PC-3 (cell line): ENCODE measurements at regions not wholly inside any gene's neighbourhood (a gene's known extent, or its start where the extent isn't known, plus 50 kb on each side); places are given as distances from the start of the nearest gene placed in this dataset.

Experiments used
- ATAC-seq: fragments of 200-7000 bp; cut with Tn5 transposase; 2 replicates; pipeline ENCODE4 v1.9.1; 2020; ENCODE audit warnings: mild to moderate bottlenecking, moderate library complexity
- BruUV-seq: library from RNA; stranded (reverse); fragments of 400-500 nt; replicated peaks from 2 replicates; lab custom pipeline; 2021; lab: Mats Ljungman, UMichigan
- CTCF ChIA-PET: fragments of 300-600 bp; sonication (Branson Sonifier 250); formaldehyde crosslinking; loops from one replicate; lab custom pipeline; 2022; ENCODE audit warnings: antibody characterized with exemption; lab: Charles Lee
- POLR2A ChIA-PET: fragments of 300-600 bp; sonication (Branson Sonifier 250); formaldehyde crosslinking; loops from one replicate; lab custom pipeline; 2022; ENCODE audit warnings: antibody characterized with exemption; ENCODE audit not compliant: unreplicated experiment; lab: Charles Lee
- DNase-seq: peaks from one replicate; pipeline ENCODE4 v3.0.0-alpha.2; 2015
- H2AFZ ChIP-seq: fragments of 300-600 bp; sonication (generic); 2 replicates; pipeline ENCODE4 v1.6.0; 2016; ENCODE audit warnings: antibody characterized with exemption, low read length
- H3F3A ChIP-seq: fragments of 300-600 bp; sonication (generic); one replicate; pipeline ENCODE4 v1.6.0; 2017; ENCODE audit warnings: antibody characterized with exemption, low read length, control low read depth, mild to moderate bottlenecking; ENCODE audit not compliant: unreplicated experiment
- H3K27ac ChIP-seq: fragments of 300-600 bp; sonication (generic); 2 replicates; pipeline ENCODE4 v1.5.1; 2016; ENCODE audit warnings: mild to moderate bottlenecking, low read length
- H3K27me3 ChIP-seq: fragments of 300-600 bp; sonication (generic); 2 replicates; pipeline ENCODE4 v1.6.1; 2016; ENCODE audit warnings: low read length, mixed read lengths
- H3K36me3 ChIP-seq: fragments of 300-600 bp; sonication (generic); 2 replicates; pipeline ENCODE4 v1.6.1; 2016; ENCODE audit warnings: low read depth, mixed run types, low read length, mixed read lengths
- H3K4me1 ChIP-seq: fragments of 300-600 bp; sonication (generic); 2 replicates; pipeline ENCODE4 v1.5.1; 2016; ENCODE audit warnings: low read length; ENCODE audit not compliant: insufficient read depth
- H3K4me2 ChIP-seq: fragments of 300-600 bp; sonication (generic); 2 replicates; pipeline ENCODE4 v1.6.0; 2016; ENCODE audit warnings: low read length
- H3K4me3 ChIP-seq: fragments of 300-600 bp; sonication (generic); 2 replicates; pipeline ENCODE4 v1.5.1; 2016; ENCODE audit warnings: mild to moderate bottlenecking, low read length, mixed read lengths
- H3K79me2 ChIP-seq: fragments of 300-600 bp; sonication (generic); 2 replicates; pipeline ENCODE4 v1.6.1; 2017; ENCODE audit warnings: low read length, mixed read lengths
- H3K9ac ChIP-seq: fragments of 300-600 bp; sonication (generic); 2 replicates; pipeline ENCODE4 v1.6.0; 2016; ENCODE audit warnings: mild to moderate bottlenecking, low read length
- H3K9me2 ChIP-seq: fragments of 300-600 bp; sonication (generic); replicated peaks from 2 replicates; pipeline ENCODE4 v1.6.1; 2016; ENCODE audit warnings: mixed run types, low read length, mixed read lengths
- H3K9me3 ChIP-seq: fragments of 300-600 bp; sonication (generic); 2 replicates; pipeline ENCODE4 v1.6.1; 2016; ENCODE audit warnings: low read length, mixed read lengths
- H4K20me1 ChIP-seq: fragments of 300-600 bp; sonication (generic); 2 replicates; pipeline ENCODE4 v1.6.1; 2016; ENCODE audit warnings: low read length, mixed read lengths
- CTCF ChIP-seq: fragments of 300-600 bp; sonication (generic); conservative IDR thresholded peaks from 2 replicates; pipeline ENCODE4 v1.5.1; 2017; ENCODE audit warnings: antibody characterized with exemption, low read depth, mild to moderate bottlenecking, low read length
- EZH2 ChIP-seq: fragments of 300-600 bp; sonication (generic); IDR thresholded peaks from one replicate; pipeline ENCODE4 v1.6.1; 2017; ENCODE audit warnings: antibody characterized with exemption, mild to moderate bottlenecking, low read length; ENCODE audit not compliant: unreplicated experiment
- EZH2phosphoT487 ChIP-seq: fragments of 300-600 bp; sonication (generic); IDR thresholded peaks from 2 replicates; pipeline ENCODE4 v1.6.1; 2018; ENCODE audit warnings: mild to moderate bottlenecking, antibody characterized with exemption, low read length, borderline replicate concordance
- intact Hi-C: fragments of 100-400 bp; cut with micrococcal nuclease; formaldehyde crosslinking; loops from 2 replicates; pipeline ENCODE4 v1.9.0; 2023

DNA sequence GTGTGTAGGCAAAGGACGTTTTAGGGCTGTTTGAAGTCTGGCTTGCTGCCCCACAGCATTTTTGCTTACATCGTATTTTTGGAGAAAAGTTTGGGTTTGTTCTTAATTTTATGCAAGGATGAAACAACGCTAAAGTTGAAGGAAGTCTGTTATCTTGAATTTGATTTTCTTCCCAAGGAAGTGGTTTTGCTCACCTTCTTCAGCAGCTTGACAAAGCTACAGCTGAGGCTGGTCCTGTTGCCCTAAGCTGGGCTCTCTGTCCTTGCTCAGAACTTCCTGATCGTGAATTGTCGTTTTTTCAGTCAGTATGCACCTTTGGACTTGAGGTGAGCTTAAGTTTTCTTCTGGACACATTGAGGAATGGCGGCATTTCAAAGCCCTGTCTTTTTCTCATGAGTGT is 62.1 kb upstream of the GSX1 start:
- no peaks in the 10 kb centered on the region for H3F3A ChIP-seq
- no peak overlapping the region for H3K4me3 ChIP-seq
- no peaks in the 10 kb centered on the region for H3K4me1 ChIP-seq
- no peaks in the 10 kb centered on the region for H3K79me2 ChIP-seq
- no peaks in the 10 kb centered on the region for H3K9me2 ChIP-seq
- H3K36me3 ChIP-seq: no peaks in the 10 kb centered on the region
- H4K20me1 ChIP-seq: no peaks in the 10 kb centered on the region
- H2AFZ ChIP-seq: no peak overlapping the region
- no peak overlapping the region for H3K4me2 ChIP-seq
- no TSS peak for BruUV-seq
- TF ChIP-seq CTCF (no peak), EZH2 (no peak), EZH2phosphoT487 (no peak)
- no peak overlapping the region for H3K27ac ChIP-seq
- intact Hi-C loops: no loop called here
- ChIA-PET POLR2A (no interaction called here), CTCF (no interaction called here)
- no peaks in the 10 kb centered on the region for H3K27me3 ChIP-seq
- no peak for DNase-seq
- no peak overlapping the region for H3K9ac ChIP-seq
- ATAC-seq: no peak
- no peaks in the 10 kb centered on the region for H3K9me3 ChIP-seq
